ENCODE measurements at regions not wholly inside any gene's neighbourhood (a gene's known extent, or its start where the extent isn't known, plus 50 kb on each side); places are given as distances from the start of the nearest gene placed in this dataset.

DNA sequence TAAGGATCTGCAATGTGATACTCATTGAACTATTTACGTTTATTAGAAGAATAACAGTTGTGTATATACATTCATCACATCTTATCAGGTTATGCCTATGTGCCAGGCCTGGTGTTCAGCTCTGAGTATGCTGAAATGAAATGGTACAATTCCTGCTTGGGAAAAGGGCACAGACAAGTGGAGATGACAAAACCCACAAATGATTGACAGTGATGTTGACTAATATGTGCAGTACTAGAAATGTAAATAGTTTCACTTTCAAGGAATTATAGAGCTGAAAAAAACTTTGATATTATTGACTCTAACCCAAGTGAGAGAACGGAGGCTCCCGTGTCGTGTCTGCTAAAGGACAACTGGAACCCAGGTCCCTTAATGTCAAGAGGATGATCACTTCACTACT lies 386.8 kb upstream of the DACH1 start:
- no peaks in the 10 kb centered on the region for H3K36me3 ChIP-seq (ENCODE audit: control insufficient read depth in 1 of 2, insufficient read depth in 2 of 2, low read length in 2 of 2)
- H3K27ac ChIP-seq (ENCODE audit: low read depth, low read length): no peak overlapping the region
- H3K4me2 ChIP-seq (ENCODE audit: low read length): no peak overlapping the region
- no peak overlapping the region for H3K9ac ChIP-seq (ENCODE audit: low read length)
- peaks cover 0 to 4% of the 10 kb centered on the region in 2 experiments; a peak in 2 of 4 replicates for H3K9me3 ChIP-seq (ENCODE audit: control insufficient read depth in 1 of 2, insufficient read depth in 1 of 2, low read depth in 1 of 2, low read length in 2 of 2)
- no peak for DNase-seq (ENCODE audit: low read depth, low spot score)
- H2AFZ ChIP-seq (ENCODE audit: low read depth, low read length, poor library complexity, severe bottlenecking): no peak overlapping the region
- ChIA-PET RAD21 (ENCODE audit: low non-redundant PET in 1 of 2, low total read pairs in 2 of 2, uncharacterized antibody in 2 of 2, unreplicated experiment in 2 of 2) (no interaction called here), CTCF (no interaction called here), POLR2A (no interaction called here)
- no peaks in the 10 kb centered on the region for H3K9me2 ChIP-seq (ENCODE audit: insufficient read depth)
- no peaks in the 10 kb centered on the region for H4K20me1 ChIP-seq (ENCODE audit: insufficient read depth)
- no peaks in the 10 kb centered on the region for H3K27me3 ChIP-seq (ENCODE audit: insufficient read depth, low read length)
- no TSS peak for BruUV-seq (replicated peaks)
- intact Hi-C loops (cut with micrococcal nuclease): no loop called here
- H3K79me2 ChIP-seq (ENCODE audit: insufficient read depth, low read length): no peaks in the 10 kb centered on the region
- H3K4me3 ChIP-seq (replicated peaks in 1 of 2; ENCODE audit: low read depth in 1 of 2, low read length in 2 of 2): no peak overlapping the region
- H3K4me1 ChIP-seq (ENCODE audit: control insufficient read depth in 1 of 2, insufficient read depth in 2 of 2, low read length in 2 of 2): no peaks in the 10 kb centered on the region
- TF ChIP-seq, protein P1, sequence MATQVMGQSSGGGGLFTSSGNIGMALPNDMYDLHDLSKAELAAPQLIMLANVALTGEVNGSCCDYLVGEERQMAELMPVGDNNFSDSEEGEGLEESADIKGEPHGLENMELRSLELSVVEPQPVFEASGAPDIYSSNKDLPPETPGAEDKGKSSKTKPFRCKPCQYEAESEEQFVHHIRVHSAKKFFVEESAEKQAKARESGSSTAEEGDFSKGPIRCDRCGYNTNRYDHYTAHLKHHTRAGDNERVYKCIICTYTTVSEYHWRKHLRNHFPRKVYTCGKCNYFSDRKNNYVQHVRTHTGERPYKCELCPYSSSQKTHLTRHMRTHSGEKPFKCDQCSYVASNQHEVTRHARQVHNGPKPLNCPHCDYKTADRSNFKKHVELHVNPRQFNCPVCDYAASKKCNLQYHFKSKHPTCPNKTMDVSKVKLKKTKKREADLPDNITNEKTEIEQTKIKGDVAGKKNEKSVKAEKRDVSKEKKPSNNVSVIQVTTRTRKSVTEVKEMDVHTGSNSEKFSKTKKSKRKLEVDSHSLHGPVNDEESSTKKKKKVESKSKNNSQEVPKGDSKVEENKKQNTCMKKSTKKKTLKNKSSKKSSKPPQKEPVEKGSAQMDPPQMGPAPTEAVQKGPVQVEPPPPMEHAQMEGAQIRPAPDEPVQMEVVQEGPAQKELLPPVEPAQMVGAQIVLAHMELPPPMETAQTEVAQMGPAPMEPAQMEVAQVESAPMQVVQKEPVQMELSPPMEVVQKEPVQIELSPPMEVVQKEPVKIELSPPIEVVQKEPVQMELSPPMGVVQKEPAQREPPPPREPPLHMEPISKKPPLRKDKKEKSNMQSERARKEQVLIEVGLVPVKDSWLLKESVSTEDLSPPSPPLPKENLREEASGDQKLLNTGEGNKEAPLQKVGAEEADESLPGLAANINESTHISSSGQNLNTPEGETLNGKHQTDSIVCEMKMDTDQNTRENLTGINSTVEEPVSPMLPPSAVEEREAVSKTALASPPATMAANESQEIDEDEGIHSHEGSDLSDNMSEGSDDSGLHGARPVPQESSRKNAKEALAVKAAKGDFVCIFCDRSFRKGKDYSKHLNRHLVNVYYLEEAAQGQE (IDR thresholded peaks at IDR 0.05; ENCODE audit: low read depth): no peak
- TF ChIP-seq POLR2A (IDR thresholded peaks at IDR 0.05; ENCODE audit: borderline replicate concordance, extremely low read depth, insufficient read depth, insufficient read length): no peak
- TF ChIP-seq EGR1 (IDR thresholded peaks at IDR 0.05; ENCODE audit: low read depth): no peak
- no peak for TF ChIP-seq EZH2phosphoT487 (IDR thresholded peaks at IDR 0.05; ENCODE audit: borderline replicate concordance)
- TF ChIP-seq RAD21 (IDR thresholded peaks at IDR 0.05; ENCODE audit: low read depth): no peak
- no peak for TF ChIP-seq ZNF274 (IDR thresholded peaks at IDR 0.05; ENCODE audit: low read depth, low read length)
- TF ChIP-seq FOSL1 (IDR thresholded peaks at IDR 0.05; ENCODE audit: low read depth): no peak
- ATAC-seq: no peak

DNA sequence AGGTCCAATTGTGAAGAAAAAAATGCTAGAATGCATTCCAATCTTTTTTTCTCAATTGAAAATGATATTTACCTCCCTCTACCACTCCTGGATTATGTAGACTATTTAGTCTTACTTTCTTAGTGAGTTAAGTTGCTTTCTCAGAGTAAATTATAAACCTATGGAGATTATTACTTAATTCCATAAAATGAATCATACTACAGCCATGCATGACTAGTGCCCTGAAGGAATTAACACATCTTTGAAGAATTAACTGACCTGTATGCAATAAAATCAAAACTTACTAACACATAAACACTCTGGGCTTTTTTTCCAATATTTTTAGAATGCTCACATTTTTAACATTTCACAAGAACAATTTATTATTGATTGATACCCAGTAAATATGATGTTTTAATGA lies 379.4 kb upstream of the DACH1 start:
- Histone ChIP-seq H3K4me2 (ENCODE audit: low read length) (no peak overlapping the region), H3K9me2 (ENCODE audit: insufficient read depth) (no peaks in the 10 kb centered on the region), H3K9me3 (ENCODE audit: control insufficient read depth in 1 of 2, insufficient read depth in 1 of 2, low read depth in 1 of 2, low read length in 2 of 2) (no peaks in the 10 kb centered on the region; a peak in 1 of 4 replicates), H4K20me1 (ENCODE audit: insufficient read depth) (no peaks in the 10 kb centered on the region), H3K4me3 (replicated peaks in 1 of 2; ENCODE audit: low read depth in 1 of 2, low read length in 2 of 2) (no peak overlapping the region), H2AFZ (ENCODE audit: low read depth, low read length, poor library complexity, severe bottlenecking) (no peak overlapping the region), H3K27me3 (ENCODE audit: insufficient read depth, low read length) (no peaks in the 10 kb centered on the region), H3K79me2 (ENCODE audit: insufficient read depth, low read length) (no peaks in the 10 kb centered on the region), H3K36me3 (ENCODE audit: control insufficient read depth in 1 of 2, insufficient read depth in 2 of 2, low read length in 2 of 2) (no peaks in the 10 kb centered on the region), H3K4me1 (ENCODE audit: control insufficient read depth in 1 of 2, insufficient read depth in 2 of 2, low read length in 2 of 2) (no peaks in the 10 kb centered on the region), H3K27ac (ENCODE audit: low read depth, low read length) (no peak overlapping the region), H3K9ac (ENCODE audit: low read length) (no peak overlapping the region)
- ChIA-PET CTCF (no interaction called here), RAD21 (ENCODE audit: low non-redundant PET in 1 of 2, low total read pairs in 2 of 2, uncharacterized antibody in 2 of 2, unreplicated experiment in 2 of 2) (no interaction called here), POLR2A (no interaction called here)
- intact Hi-C loops (cut with micrococcal nuclease): no loop called here
- no peak for DNase-seq (ENCODE audit: low read depth, low spot score)
- no TSS peak for BruUV-seq (replicated peaks)
- no peak for ATAC-seq
- TF ChIP-seq POLR2A (IDR thresholded peaks at IDR 0.05; ENCODE audit: borderline replicate concordance, extremely low read depth, insufficient read depth, insufficient read length) (no peak), EZH2phosphoT487 (IDR thresholded peaks at IDR 0.05; ENCODE audit: borderline replicate concordance) (no peak), CEBPB (IDR thresholded peaks at IDR 0.05; ENCODE audit: low read depth) (no peak), ELF1 (IDR thresholded peaks at IDR 0.05; ENCODE audit: borderline replicate concordance, low read depth) (no peak), EZH2 (IDR thresholded peaks at IDR 0.05) (no peak), YY1 (IDR thresholded peaks at IDR 0.05; ENCODE audit: extremely low read depth, insufficient replicate concordance, low read depth, low read length) (no peak), SRF (IDR thresholded peaks at IDR 0.05; ENCODE audit: low read depth) (no peak), TCF7L2 (IDR thresholded peaks at IDR 0.05; ENCODE audit: borderline replicate concordance, extremely low read depth, insufficient read depth, insufficient read length) (no peak), JUND (IDR thresholded peaks at IDR 0.05) (no peak), ZNF274 (IDR thresholded peaks at IDR 0.05; ENCODE audit: low read depth, low read length) (no peak), CBX3 (IDR thresholded peaks at IDR 0.05; ENCODE audit: low read depth) (no peak), RAD21 (IDR thresholded peaks at IDR 0.05; ENCODE audit: low read depth) (no peak), SIN3A (IDR thresholded peaks at IDR 0.05; ENCODE audit: low read depth) (no peak), POLR2AphosphoS5 (IDR thresholded peaks at IDR 0.05; ENCODE audit: low read depth, low read length) (no peak)
- TF ChIP-seq, protein P2, sequence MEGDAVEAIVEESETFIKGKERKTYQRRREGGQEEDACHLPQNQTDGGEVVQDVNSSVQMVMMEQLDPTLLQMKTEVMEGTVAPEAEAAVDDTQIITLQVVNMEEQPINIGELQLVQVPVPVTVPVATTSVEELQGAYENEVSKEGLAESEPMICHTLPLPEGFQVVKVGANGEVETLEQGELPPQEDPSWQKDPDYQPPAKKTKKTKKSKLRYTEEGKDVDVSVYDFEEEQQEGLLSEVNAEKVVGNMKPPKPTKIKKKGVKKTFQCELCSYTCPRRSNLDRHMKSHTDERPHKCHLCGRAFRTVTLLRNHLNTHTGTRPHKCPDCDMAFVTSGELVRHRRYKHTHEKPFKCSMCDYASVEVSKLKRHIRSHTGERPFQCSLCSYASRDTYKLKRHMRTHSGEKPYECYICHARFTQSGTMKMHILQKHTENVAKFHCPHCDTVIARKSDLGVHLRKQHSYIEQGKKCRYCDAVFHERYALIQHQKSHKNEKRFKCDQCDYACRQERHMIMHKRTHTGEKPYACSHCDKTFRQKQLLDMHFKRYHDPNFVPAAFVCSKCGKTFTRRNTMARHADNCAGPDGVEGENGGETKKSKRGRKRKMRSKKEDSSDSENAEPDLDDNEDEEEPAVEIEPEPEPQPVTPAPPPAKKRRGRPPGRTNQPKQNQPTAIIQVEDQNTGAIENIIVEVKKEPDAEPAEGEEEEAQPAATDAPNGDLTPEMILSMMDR (IDR thresholded peaks at IDR 0.05 in 2 of 3, conservative IDR thresholded peaks at IDR 0.05 in 1 of 3; ENCODE audit: borderline replicate concordance in 1 of 3, insufficient read depth in 1 of 3, low read depth in 2 of 3, low read length in 2 of 3): no peak
